ENCODE measurements at regions not wholly inside any gene's neighbourhood (a gene's known extent, or its start where the extent isn't known, plus 50 kb on each side); places are given as distances from the start of the nearest gene placed in this dataset.

- Histone ChIP-seq H3K9me3 (replicated peaks; ENCODE audit: control insufficient read depth, insufficient read depth, low read length) (no peaks in the 10 kb centered on the region), H3K27me3 (ENCODE audit: control insufficient read depth in 2 of 2, insufficient read depth in 2 of 2, low read length in 2 of 2) (peaks cover 6 to 14% of the 10 kb centered on the region in 2 experiments), H3K4me2 (ENCODE audit: insufficient read depth, low read length) (no peak overlapping the region), H4K20me1 (replicated peaks; ENCODE audit: control insufficient read depth, extremely low read depth, insufficient read depth, low read length) (no peaks in the 10 kb centered on the region), H3K79me2 (ENCODE audit: control insufficient read depth, insufficient read depth, low read length) (no peaks in the 10 kb centered on the region), H3K36me3 (ENCODE audit: control insufficient read depth in 2 of 2, extremely low read depth in 1 of 2, insufficient read depth in 2 of 2, low read length in 2 of 2) (no peaks in the 10 kb centered on the region), H3K9me1 (replicated peaks; ENCODE audit: control insufficient read depth, extremely low read depth, insufficient read depth, low read length) (no peaks in the 10 kb centered on the region), H3K27ac (ENCODE audit: insufficient read depth, low read depth, low read length) (no peak overlapping the region), H3K4me1 (ENCODE audit: control insufficient read depth, extremely low read depth, insufficient read depth, low read length) (peaks cover 2% of the 10 kb centered on the region), H2AFZ (ENCODE audit: low read depth, low read length) (no peak overlapping the region), H3K4me3 (replicated peaks in 1 of 3; ENCODE audit: insufficient read depth in 1 of 3, low read depth in 1 of 3, low read length in 3 of 3) (no peak overlapping the region), H3K9ac (replicated peaks; ENCODE audit: extremely low read depth, insufficient read depth, low read length) (no peak overlapping the region)
- dilution Hi-C loops (cut with MboI; ENCODE audit: extremely low pct_ligation_motif_present, low sequenced_read_pairs) (no loop called here), intact Hi-C loops (cut with micrococcal nuclease) (loop anchor here (1.0 kb wide), 1 partner anchor 763 kb away; no protein-coding TSS in a partner anchor)
- BruUV-seq (replicated peaks) = no TSS peak
- no peak for FAIRE-seq
- DNase-seq (ENCODE audit: low read depth, low spot score) = no peak
- ChIA-PET POLR2A (no interaction called here), CTCF (interaction anchor here (0.7 to 2.2 kb wide), 3 partner anchors 332 to 762 kb away, joined by 3 to 13 read pairs (median 6); no protein-coding TSS in a partner anchor)
- TF ChIP-seq MYC (IDR thresholded peaks at IDR 0.05; ENCODE audit: low read depth, low read length) (no peak), POLR2AphosphoS5 (IDR thresholded peaks at IDR 0.05; ENCODE audit: insufficient read depth, low read depth, low read length) (no peak), FOS (IDR thresholded peaks at IDR 0.05; ENCODE audit: borderline replicate concordance, insufficient read depth, low read length) (no peak), JUN (IDR thresholded peaks at IDR 0.05; ENCODE audit: borderline replicate concordance, insufficient read depth, insufficient read length, low read depth) (no peak), GATA2 (IDR thresholded peaks at IDR 0.05; ENCODE audit: insufficient read depth, insufficient read length, low read depth, low read length) (no peak), CTCF (IDR thresholded peaks at IDR 0.05; ENCODE audit: extremely low read depth in 1 of 2, insufficient read depth in 1 of 2, low read depth in 1 of 2, low read length in 2 of 2) (no peak), EZH2 (IDR thresholded peaks at IDR 0.05; ENCODE audit: borderline replicate concordance, low read depth, low read length, severe bottlenecking) (no peak), POLR2A (IDR thresholded peaks at IDR 0.05; ENCODE audit: low read depth, low read length) (no peak), MAX (IDR thresholded peaks at IDR 0.05; ENCODE audit: insufficient read depth, insufficient read length) (no peak)
Measured at GRCh38 chr21:35508139-35508888, 459.2 kb upstream of the RUNX1 start.

All from endothelial cell of umbilical vein (primary cell).